ENCODE measurements at regions not wholly inside any gene's neighbourhood (a gene's known extent, or its start where the extent isn't known, plus 50 kb on each side); places are given as distances from the start of the nearest gene placed in this dataset.

DNA sequence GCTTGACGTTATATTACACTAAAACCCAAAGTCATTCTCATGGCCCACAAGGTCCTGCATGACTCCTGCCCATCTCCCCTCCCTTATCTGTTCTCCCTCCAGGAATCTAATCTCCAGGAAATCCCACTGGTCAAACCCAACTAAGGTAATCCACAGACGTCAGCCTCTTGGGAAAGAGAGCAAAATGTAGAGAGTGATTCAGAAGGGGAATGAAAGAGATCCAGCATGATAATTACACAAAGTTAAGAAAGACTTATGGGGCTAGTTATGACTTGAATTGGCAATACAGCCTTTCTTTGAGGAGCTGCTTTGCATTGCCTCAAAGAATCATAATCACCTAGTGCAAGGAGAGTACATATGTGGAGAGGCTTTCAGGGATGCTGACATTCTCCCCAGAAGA is 137.8 kb upstream of the MYRIP start (continued):
- no peak for TF ChIP-seq POLR2A (IDR thresholded peaks at IDR 0.05; ENCODE audit: borderline replicate concordance, extremely low read depth, insufficient read depth, insufficient read length)

DNA sequence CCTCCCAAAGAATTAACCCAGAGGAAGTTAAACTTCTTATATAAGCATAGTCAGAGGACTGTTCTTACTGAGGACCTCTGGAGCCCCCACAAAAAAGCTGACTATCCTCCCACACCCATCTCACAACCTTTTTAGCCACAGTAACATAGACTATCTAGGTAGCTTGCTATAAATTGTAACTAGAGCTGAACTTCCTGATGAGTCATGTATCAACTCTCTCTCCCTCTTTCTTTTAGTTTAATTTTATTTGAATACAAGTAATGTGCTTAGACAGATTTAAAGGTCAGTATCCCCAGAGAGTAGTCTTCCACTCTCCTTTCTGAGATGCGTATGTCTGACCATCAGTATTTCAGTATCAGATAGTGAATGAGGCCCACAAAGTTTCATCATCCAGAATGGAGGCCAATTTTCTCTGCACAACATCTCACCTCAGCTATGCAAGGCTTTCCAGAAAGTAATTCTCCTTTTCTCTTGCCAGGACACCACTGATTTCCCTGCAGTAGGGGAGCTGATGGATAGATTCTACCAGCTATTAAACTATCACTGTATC is 104.0 kb upstream of the MYRIP start:
- H2AFZ ChIP-seq (ENCODE audit: low read depth, low read length, poor library complexity, severe bottlenecking): no peak overlapping the region
- ChIA-PET CTCF (no interaction called here), RAD21 (ENCODE audit: low non-redundant PET in 1 of 2, low total read pairs in 2 of 2, uncharacterized antibody in 2 of 2, unreplicated experiment in 2 of 2) (no interaction called here), POLR2A (interaction anchor here (1.3 kb wide), 1 partner anchor 12 kb away, joined by 4 read pairs; no protein-coding TSS in a partner anchor)
- no peak for ATAC-seq
- H4K20me1 ChIP-seq (ENCODE audit: insufficient read depth): no peaks in the 10 kb centered on the region
- intact Hi-C loops (cut with micrococcal nuclease): loop anchor here (10.0 kb wide), 1 partner anchor 609 kb away; no protein-coding TSS in a partner anchor
- no TSS peak for BruUV-seq (replicated peaks)
- TF ChIP-seq SRF (IDR thresholded peaks at IDR 0.05; ENCODE audit: low read depth) (no peak), SIN3A (IDR thresholded peaks at IDR 0.05; ENCODE audit: low read depth) (no peak), EZH2phosphoT487 (IDR thresholded peaks at IDR 0.05; ENCODE audit: borderline replicate concordance) (no peak), SP1 (IDR thresholded peaks at IDR 0.05; ENCODE audit: low read depth) (no peak), CEBPB (IDR thresholded peaks at IDR 0.05; ENCODE audit: low read depth) (no peak), POLR2A (IDR thresholded peaks at IDR 0.05; ENCODE audit: borderline replicate concordance, extremely low read depth, insufficient read depth, insufficient read length) (no peak), RAD21 (IDR thresholded peaks at IDR 0.05; ENCODE audit: low read depth) (no peak), TCF7L2 (IDR thresholded peaks at IDR 0.05; ENCODE audit: borderline replicate concordance, extremely low read depth, insufficient read depth, insufficient read length) (no peak), POLR2AphosphoS5 (IDR thresholded peaks at IDR 0.05; ENCODE audit: low read depth, low read length) (no peak), ELF1 (IDR thresholded peaks at IDR 0.05; ENCODE audit: borderline replicate concordance, low read depth) (no peak)
- TF ChIP-seq, protein P1, sequence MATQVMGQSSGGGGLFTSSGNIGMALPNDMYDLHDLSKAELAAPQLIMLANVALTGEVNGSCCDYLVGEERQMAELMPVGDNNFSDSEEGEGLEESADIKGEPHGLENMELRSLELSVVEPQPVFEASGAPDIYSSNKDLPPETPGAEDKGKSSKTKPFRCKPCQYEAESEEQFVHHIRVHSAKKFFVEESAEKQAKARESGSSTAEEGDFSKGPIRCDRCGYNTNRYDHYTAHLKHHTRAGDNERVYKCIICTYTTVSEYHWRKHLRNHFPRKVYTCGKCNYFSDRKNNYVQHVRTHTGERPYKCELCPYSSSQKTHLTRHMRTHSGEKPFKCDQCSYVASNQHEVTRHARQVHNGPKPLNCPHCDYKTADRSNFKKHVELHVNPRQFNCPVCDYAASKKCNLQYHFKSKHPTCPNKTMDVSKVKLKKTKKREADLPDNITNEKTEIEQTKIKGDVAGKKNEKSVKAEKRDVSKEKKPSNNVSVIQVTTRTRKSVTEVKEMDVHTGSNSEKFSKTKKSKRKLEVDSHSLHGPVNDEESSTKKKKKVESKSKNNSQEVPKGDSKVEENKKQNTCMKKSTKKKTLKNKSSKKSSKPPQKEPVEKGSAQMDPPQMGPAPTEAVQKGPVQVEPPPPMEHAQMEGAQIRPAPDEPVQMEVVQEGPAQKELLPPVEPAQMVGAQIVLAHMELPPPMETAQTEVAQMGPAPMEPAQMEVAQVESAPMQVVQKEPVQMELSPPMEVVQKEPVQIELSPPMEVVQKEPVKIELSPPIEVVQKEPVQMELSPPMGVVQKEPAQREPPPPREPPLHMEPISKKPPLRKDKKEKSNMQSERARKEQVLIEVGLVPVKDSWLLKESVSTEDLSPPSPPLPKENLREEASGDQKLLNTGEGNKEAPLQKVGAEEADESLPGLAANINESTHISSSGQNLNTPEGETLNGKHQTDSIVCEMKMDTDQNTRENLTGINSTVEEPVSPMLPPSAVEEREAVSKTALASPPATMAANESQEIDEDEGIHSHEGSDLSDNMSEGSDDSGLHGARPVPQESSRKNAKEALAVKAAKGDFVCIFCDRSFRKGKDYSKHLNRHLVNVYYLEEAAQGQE (IDR thresholded peaks at IDR 0.05; ENCODE audit: low read depth): no peak
- TF ChIP-seq, protein P2, sequence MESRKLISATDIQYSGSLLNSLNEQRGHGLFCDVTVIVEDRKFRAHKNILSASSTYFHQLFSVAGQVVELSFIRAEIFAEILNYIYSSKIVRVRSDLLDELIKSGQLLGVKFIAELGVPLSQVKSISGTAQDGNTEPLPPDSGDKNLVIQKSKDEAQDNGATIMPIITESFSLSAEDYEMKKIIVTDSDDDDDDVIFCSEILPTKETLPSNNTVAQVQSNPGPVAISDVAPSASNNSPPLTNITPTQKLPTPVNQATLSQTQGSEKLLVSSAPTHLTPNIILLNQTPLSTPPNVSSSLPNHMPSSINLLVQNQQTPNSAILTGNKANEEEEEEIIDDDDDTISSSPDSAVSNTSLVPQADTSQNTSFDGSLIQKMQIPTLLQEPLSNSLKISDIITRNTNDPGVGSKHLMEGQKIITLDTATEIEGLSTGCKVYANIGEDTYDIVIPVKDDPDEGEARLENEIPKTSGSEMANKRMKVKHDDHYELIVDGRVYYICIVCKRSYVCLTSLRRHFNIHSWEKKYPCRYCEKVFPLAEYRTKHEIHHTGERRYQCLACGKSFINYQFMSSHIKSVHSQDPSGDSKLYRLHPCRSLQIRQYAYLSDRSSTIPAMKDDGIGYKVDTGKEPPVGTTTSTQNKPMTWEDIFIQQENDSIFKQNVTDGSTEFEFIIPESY (IDR thresholded peaks at IDR 0.05; ENCODE audit: extremely low read depth, insufficient replicate concordance, low read length): no peak
- H3K4me2 ChIP-seq (ENCODE audit: low read length): no peak overlapping the region
- H3K36me3 ChIP-seq (ENCODE audit: control insufficient read depth in 1 of 2, insufficient read depth in 2 of 2, low read length in 2 of 2): no peaks in the 10 kb centered on the region
- DNase-seq (ENCODE audit: low read depth, low spot score): no peak
- no peak overlapping the region for H3K4me3 ChIP-seq (replicated peaks in 1 of 2; ENCODE audit: low read depth in 1 of 2, low read length in 2 of 2)
- H3K9me2 ChIP-seq (ENCODE audit: insufficient read depth): no peaks in the 10 kb centered on the region
- no peaks in the 10 kb centered on the region for H3K79me2 ChIP-seq (ENCODE audit: insufficient read depth, low read length)
- H3K4me1 ChIP-seq (ENCODE audit: control insufficient read depth in 1 of 2, insufficient read depth in 2 of 2, low read length in 2 of 2): peaks cover 0 to 6% of the 10 kb centered on the region in 2 experiments; a peak in 1 of 4 replicates
- no peak overlapping the region for H3K9ac ChIP-seq (ENCODE audit: low read length)
- H3K27ac ChIP-seq (ENCODE audit: low read depth, low read length): no peak overlapping the region
- H3K9me3 ChIP-seq (ENCODE audit: control insufficient read depth in 1 of 2, insufficient read depth in 1 of 2, low read depth in 1 of 2, low read length in 2 of 2): no peaks in the 10 kb centered on the region
- H3K27me3 ChIP-seq (ENCODE audit: insufficient read depth, low read length): no peaks in the 10 kb centered on the region

Measured in HCT116 (cell line).